K562 (cell line): ENCODE measurements at regions not wholly inside any gene's neighbourhood (a gene's known extent, or its start where the extent isn't known, plus 50 kb on each side); places are given as distances from the start of the nearest gene placed in this dataset.

Experiments used
- ATAC-seq: fragments of 200-7000 bp; cut with Tn5 transposase; 3 replicates; pipeline ENCODE4 v1.9.1; 2020; ENCODE audit warnings: moderate library complexity
- BruUV-seq: library from RNA; stranded (reverse); fragments of 400-500 nt; replicated peaks from 2 replicates; lab custom pipeline; 2021; lab: Mats Ljungman, UMichigan
- CTCF ChIA-PET: fragments of 300-600 bp; formaldehyde crosslinking; extraction: SDS; loops from one replicate; lab custom pipeline; 2021; ENCODE audit warnings: low intra/inter-chr PET ratio; lab: Yijun Ruan, JAX
- POLR2A ChIA-PET: fragments of 300-600, 350-650 bp; sonication (Branson Sonifier 250); formaldehyde crosslinking; extraction: SDS; loops from one replicate; lab custom pipeline; 2021; ENCODE audit warnings: antibody characterized with exemption, inconsistent platforms; lab: Yijun Ruan, JAX
- DNase-seq, 4 experiments: peaks; one replicate each; pipeline versions ENCODE4 v3.0.0 to v3.0.0-alpha.2; 2011 to 2018; ENCODE audit warnings: low spot score in 3 of 4, mixed read lengths in 3 of 4; ENCODE audit errors: extremely low read depth in 1 of 4
- FAIRE-seq: peaks from 2 replicates; lab custom pipeline; 2011; peaks lifted over from hg19 to GRCh38; lab: Jason Lieb, UNC
- H2AFZ ChIP-seq: 2 replicates; pipeline ENCODE4 v1.6.0; 2011; ENCODE audit warnings: low read depth, low read length, control low read depth, inconsistent platforms
- H3K27ac ChIP-seq: fragments of 200-600 bp; 3 replicates; pipeline ENCODE4 v1.8.0; 2011; ENCODE audit warnings: low read depth, mild to moderate bottlenecking, control low read depth, inconsistent platforms, low read length, moderate library complexity, mixed read lengths; ENCODE audit errors: extremely low read depth
- H3K27me3 ChIP-seq, 2 experiments: fragments of 300-600 bp in 1 of 2; 2 replicates in 1 of 2; 3 replicates in 1 of 2; pipeline versions ENCODE4 v1.6.0 to v1.8.0; 2011; ENCODE audit warnings: inconsistent platforms in 2 of 2, low read length in 2 of 2, mild to moderate bottlenecking in 1 of 2, mixed read lengths in 1 of 2, moderate library complexity in 1 of 2; ENCODE audit not compliant: control insufficient read depth in 2 of 2, insufficient read depth in 2 of 2
- H3K36me3 ChIP-seq: fragments of 300-600 bp; 3 replicates; pipeline ENCODE4 v1.8.0; 2011; ENCODE audit warnings: mild to moderate bottlenecking, low read length, inconsistent platforms; ENCODE audit not compliant: control insufficient read depth, insufficient read depth
- H3K4me1 ChIP-seq, 2 experiments: fragments of 200-600 bp in 1 of 2; replicated peaks in 1 of 2; 2 replicates in 1 of 2; 3 replicates in 1 of 2; pipeline versions ENCODE4 v1.5.1 to v1.8.0; 2011; ENCODE audit warnings: inconsistent platforms in 2 of 2, low read length in 2 of 2, mild to moderate bottlenecking in 1 of 2, mixed read lengths in 1 of 2, moderate library complexity in 1 of 2; ENCODE audit not compliant: control insufficient read depth in 2 of 2, insufficient read depth in 2 of 2
- H3K4me2 ChIP-seq: 2 replicates; pipeline ENCODE4 v1.6.1; 2011; ENCODE audit warnings: low read length, control low read depth, inconsistent platforms, mixed read lengths; ENCODE audit not compliant: insufficient read depth
- H3K4me3 ChIP-seq: fragments of 200-600 bp; sonication (generic), shearing (Covaris generic); 2 replicates; pipeline ENCODE4 v1.5.1; 2016; ENCODE audit warnings: control low read depth, inconsistent platforms
- H3K79me2 ChIP-seq: fragments of 200-600 bp; 3 replicates; pipeline ENCODE4 v1.8.0; 2011; ENCODE audit warnings: low read length, inconsistent platforms; ENCODE audit not compliant: control insufficient read depth, insufficient read depth
- H3K9ac ChIP-seq, 2 experiments: 2 replicates each; pipeline versions ENCODE4 v1.6.0 to v1.6.1; 2011; ENCODE audit warnings: low read depth in 2 of 2, low read length in 2 of 2, control low read depth in 1 of 2, inconsistent platforms in 1 of 2, mild to moderate bottlenecking in 1 of 2, mixed read lengths in 1 of 2; ENCODE audit not compliant: insufficient read depth in 1 of 2
- H3K9me1 ChIP-seq: one replicate; pipeline ENCODE4 v1.6.0; 2011; ENCODE audit warnings: inconsistent platforms, mild to moderate bottlenecking, low read length, moderate library complexity; ENCODE audit not compliant: control insufficient read depth, insufficient read depth
- H3K9me3 ChIP-seq: replicated peaks from 2 replicates; pipeline ENCODE4 v1.5.1; 2011; ENCODE audit warnings: low read depth, low read length, inconsistent platforms; ENCODE audit not compliant: control insufficient read depth, insufficient read depth
- H4K20me1 ChIP-seq: replicated peaks from 2 replicates; pipeline ENCODE4 v1.6.1; 2011; ENCODE audit warnings: low read length, inconsistent platforms, mixed read lengths; ENCODE audit not compliant: control insufficient read depth, insufficient read depth
- MAFF ChIP-seq: IDR thresholded peaks from 2 replicates; pipeline ENCODE4 v1.6.1; 2012; ENCODE audit warnings: low read length, improper control_type of control experiment
- MECOM ChIP-seq: fragments of 250-450 bp; sonication (Bioruptor Pico); IDR thresholded peaks from 2 replicates; pipeline ENCODE4 v1.8.0; 2022; ENCODE audit warnings: inconsistent platforms
- POLR2AphosphoS2 ChIP-seq: IDR thresholded peaks from 2 replicates; pipeline ENCODE4 v1.6.1; 2012; ENCODE audit warnings: low read length, improper control_type of control experiment
- ZFP1 ChIP-seq: fragments of 450-650 bp; formaldehyde crosslinking; IDR thresholded peaks from 2 replicates; pipeline ENCODE4 v1.4.0; 2020; ENCODE audit warnings: mild to moderate bottlenecking, mixed read lengths
- ZFP36 ChIP-seq: fragments of 150-350 bp; IDR thresholded peaks from 2 replicates; pipeline ENCODE4 v1.6.1; 2018; ENCODE audit warnings: low read length, low read depth; ENCODE audit not compliant: partially characterized antibody
- ZNF655 ChIP-seq: fragments of 250-450 bp; sonication (Bioruptor Pico); IDR thresholded peaks from 2 replicates; pipeline ENCODE4 v1.5.0; 2021
- WGBS: fragments of 100-300 bp; shearing (Covaris generic); methylation state at CpG from one replicate; pipeline ENCODE4 v1.1.6; 2016; ENCODE audit warnings: low coverage, mixed read lengths; ENCODE audit not compliant: insufficient coverage; ENCODE audit errors: missing lambda C conversion rate; 5-methylcytosine and 5-hydroxymethylcytosine counted together
- in situ Hi-C: fragments of 300-500 bp; cut with MboI; formaldehyde crosslinking; loops from 4 replicates; pipeline ENCODE4 v1.15.0; 2018; ENCODE audit warnings: inconsistent platforms, mixed read lengths
- intact Hi-C: fragments of 100-400 bp; cut with micrococcal nuclease; formaldehyde crosslinking; loops from 2 replicates; pipeline ENCODE4 v1.14.2; 2022

DNA sequence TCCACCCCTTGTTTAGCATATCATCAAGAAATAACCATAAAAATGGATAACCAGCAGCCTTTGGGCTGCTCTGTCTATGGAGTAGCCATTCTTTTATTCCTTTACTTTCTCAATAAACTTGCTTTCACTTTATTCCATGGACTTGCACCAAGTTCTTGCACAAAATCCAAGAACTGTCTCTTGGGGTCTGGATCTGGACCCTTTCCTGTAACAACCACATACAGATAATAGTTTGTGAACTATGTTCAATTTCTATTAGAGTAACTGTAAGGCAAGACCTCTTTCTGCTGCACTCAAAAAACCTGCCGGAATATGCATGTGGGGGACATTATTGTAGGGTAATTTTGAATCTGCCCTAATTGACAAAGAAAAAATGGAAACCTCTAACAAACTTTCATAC is 66.9 kb upstream of the TMEM215 start:
- Histone ChIP-seq H3K9me3 (no peaks in the 10 kb centered on the region), H3K27me3 (no peaks in the 10 kb centered on the region)
- no peak for DNase-seq

More for the DNA sequence above, 66.9 kb upstream of the TMEM215 start:
- no peaks in the 10 kb centered on the region for H3K4me1 ChIP-seq
- CTCF ChIA-PET, result no interaction called here
- FAIRE-seq, result no peak
- WGBS, result 15% methylated on average over 1 of the region's 1 CpG
- BruUV-seq, result no TSS peak
- no peaks in the 10 kb centered on the region for H3K9me1 ChIP-seq
- no peak for ATAC-seq
- no peak overlapping the region for H3K9ac ChIP-seq
- intact Hi-C loops (no loop called here), in situ Hi-C loops (no loop called here)
- TF ChIP-seq ZFP1 (CRISPR knock-in tag), result no peak
- no peak for TF ChIP-seq ZFP36
- TF ChIP-seq ZNF655 (CRISPR knock-in tag), result no peak
- no peak for TF ChIP-seq POLR2AphosphoS2
- TF ChIP-seq MAFF, result no peak
- TF ChIP-seq MECOM, result no peak
- H3K27ac ChIP-seq, result no peak overlapping the region
- H3K4me3 ChIP-seq, result no peak overlapping the region
- H2AFZ ChIP-seq, result no peak overlapping the region
- POLR2A ChIA-PET, result no interaction called here
- H4K20me1 ChIP-seq, result no peaks in the 10 kb centered on the region
- H3K36me3 ChIP-seq, result no peaks in the 10 kb centered on the region
- H3K79me2 ChIP-seq, result no peaks in the 10 kb centered on the region
- no peak overlapping the region for H3K4me2 ChIP-seq
